Small intestine (tissue), 7 donors: ENCODE measurements at regions not wholly inside any gene's neighbourhood (a gene's known extent, or its start where the extent isn't known, plus 50 kb on each side); places are given as distances from the start of the nearest gene placed in this dataset.

Experiments used
- DNase-seq, 2 donors: peaks; one replicate each; pipeline versions ENCODE4 v3.0.0 to v3.0.0-alpha.2; 2013
- FAIRE-seq: peaks from 2 replicates; lab custom pipeline; 2012; peaks lifted over from hg19 to GRCh38; lab: Jason Lieb, UNC
- H3K27ac ChIP-seq, 3 donors: one replicate each; pipeline ENCODE4 v1.5.1; 2013; ENCODE audit warnings: low read length in 2 of 3, mild to moderate bottlenecking in 2 of 3, control low read depth in 1 of 3, inconsistent platforms in 1 of 3, low read depth in 1 of 3, moderate library complexity in 1 of 3
- H3K27me3 ChIP-seq, 3 donors: one replicate each; pipeline ENCODE4 v1.6.1; 2013; ENCODE audit warnings: low read length in 3 of 3, inconsistent platforms in 1 of 3; ENCODE audit not compliant: control insufficient read depth in 3 of 3, insufficient read depth in 3 of 3
- H3K36me3 ChIP-seq, 3 donors: one replicate each; pipeline ENCODE4 v1.6.1; 2013; ENCODE audit warnings: low read length in 3 of 3, inconsistent platforms in 1 of 3, low read depth in 1 of 3, mild to moderate bottlenecking in 1 of 3, moderate library complexity in 1 of 3; ENCODE audit not compliant: control insufficient read depth in 3 of 3, insufficient read depth in 2 of 3
- H3K4me1 ChIP-seq, 3 donors: one replicate each; pipeline ENCODE4 v1.6.1; 2013; ENCODE audit warnings: low read length in 2 of 3, inconsistent platforms in 1 of 3, low read depth in 1 of 3, mild to moderate bottlenecking in 1 of 3, moderate library complexity in 1 of 3; ENCODE audit not compliant: control insufficient read depth in 3 of 3, insufficient read depth in 2 of 3
- H3K4me3 ChIP-seq, 3 donors: one replicate each; pipeline ENCODE4 v1.5.1; 2013; ENCODE audit warnings: low read length in 3 of 3, control low read depth in 1 of 3, inconsistent platforms in 1 of 3, low read depth in 1 of 3, mild to moderate bottlenecking in 1 of 3, moderate library complexity in 1 of 3
- H3K9me3 ChIP-seq, 2 donors: one replicate each; pipeline ENCODE4 v1.6.1; 2013; ENCODE audit warnings: low read depth in 1 of 2, low read length in 1 of 2; ENCODE audit not compliant: control insufficient read depth in 2 of 2, insufficient read depth in 1 of 2
- WGBS, 3 donors: extraction: QIAGEN DNeasy Blood & Tissue Kit; methylation state at CpG; one replicate each; pipeline ENCODE4 v1.1.7; 2013; 5-methylcytosine and 5-hydroxymethylcytosine counted together
- donor health status: healthy with polysubstance abuse.
- donor health status: control.
- donor health status: control.
- donor health status: Bipolar disorder and iron deficiency.
- donor health status: healthy.

GRCh38 chr14:86938320-86938719, 1054.7 kb downstream of the GALC start:
- H3K27me3 ChIP-seq, result no peaks in the 10 kb centered on the region
- H3K4me3 ChIP-seq, result no peak overlapping the region
- WGBS, 3 donors, result 19 to 56% (median 34%) methylated on average over 8 of the region's 8 CpGs
- no peak overlapping the region for H3K27ac ChIP-seq
- no peaks in the 10 kb centered on the region for H3K36me3 ChIP-seq
- no peak for FAIRE-seq
- H3K4me1 ChIP-seq, result no peaks in the 10 kb centered on the region
- no peaks in the 10 kb centered on the region for H3K9me3 ChIP-seq
- peak in 1 of 2 donors; percentile 62 for DNase-seq

- DNase-seq, result no peak
- H3K36me3 ChIP-seq, result no peaks in the 10 kb centered on the region
- FAIRE-seq, result no peak
- H3K4me3 ChIP-seq, result no peak overlapping the region
- no peak overlapping the region for H3K27ac ChIP-seq
- no peaks in the 10 kb centered on the region for H3K9me3 ChIP-seq
- H3K27me3 ChIP-seq, result no peaks in the 10 kb centered on the region
- 54 to 81% (median 60%) methylated on average over 2 of the region's 2 CpGs for WGBS, 3 donors
- no peaks in the 10 kb centered on the region for H3K4me1 ChIP-seq
Observed at GRCh38 chr14:86936556-86936955, 1056.4 kb downstream of the GALC start.

DNA sequence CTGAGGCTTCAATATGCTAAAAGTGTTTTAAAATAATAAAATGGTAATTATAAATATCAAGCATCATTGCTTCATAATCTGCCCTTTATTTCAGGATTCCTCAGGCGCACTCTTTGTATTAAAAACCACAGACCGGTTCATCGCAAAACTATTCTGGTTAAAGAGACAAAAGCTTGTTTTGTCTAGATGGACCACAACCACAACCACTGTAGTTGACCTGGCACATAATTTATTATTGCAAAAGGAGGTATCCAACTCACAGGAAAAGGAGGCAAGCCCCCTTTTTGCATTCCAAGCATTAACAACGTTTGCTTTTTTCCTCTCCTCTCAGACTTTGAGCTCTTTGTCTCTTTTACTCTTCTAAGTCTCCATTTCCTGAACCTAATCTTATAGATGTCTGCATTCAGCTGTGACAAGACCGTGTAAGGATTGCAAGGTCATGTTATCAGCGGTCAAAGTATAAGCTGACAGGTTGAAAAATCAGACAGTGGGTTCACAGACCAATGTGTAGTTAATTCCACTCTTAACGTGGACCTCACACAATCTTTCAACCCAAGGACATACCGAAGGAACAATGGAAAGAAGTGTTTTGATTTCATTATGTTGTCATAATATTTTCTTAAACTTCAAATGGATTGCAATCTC, 1057.6 kb downstream of the GALC start:
- no peaks in the 10 kb centered on the region for H3K4me1 ChIP-seq
- H3K4me3 ChIP-seq, result no peak overlapping the region
- H3K27me3 ChIP-seq, result no peaks in the 10 kb centered on the region
- DNase-seq (peak in 1 of 2 donors; percentile 62), FAIRE-seq (no peak)
- no peak overlapping the region for H3K27ac ChIP-seq
- no peaks in the 10 kb centered on the region for H3K36me3 ChIP-seq
- WGBS, 3 donors, result 45 to 50% (median 49%) methylated on average over 8 of the region's 8 CpGs
- H3K9me3 ChIP-seq, result no peaks in the 10 kb centered on the region

- H3K9me3 ChIP-seq, result no peaks in the 10 kb centered on the region
- no peaks in the 10 kb centered on the region for H3K36me3 ChIP-seq
- H3K4me3 ChIP-seq, result no peak overlapping the region
- no peaks in the 10 kb centered on the region for H3K27me3 ChIP-seq
- WGBS, 3 donors, result 73 to 92% (median 80%) methylated on average over 7 of the region's 7 CpGs
- FAIRE-seq (no peak), DNase-seq (no peak)
- no peak overlapping the region for H3K27ac ChIP-seq
- H3K4me1 ChIP-seq, result no peaks in the 10 kb centered on the region
Observed at GRCh38 chr14:86933958-86934595, 1058.9 kb downstream of the GALC start.

- H3K27me3 ChIP-seq, result no peaks in the 10 kb centered on the region
- FAIRE-seq, result no peak
- no peaks in the 10 kb centered on the region for H3K4me1 ChIP-seq
- 45 to 75% (median 46%) methylated on average over 2 of the region's 2 CpGs for WGBS, 3 donors
- DNase-seq, result no peak
- H3K27ac ChIP-seq, result no peak overlapping the region
- no peaks in the 10 kb centered on the region for H3K9me3 ChIP-seq
- no peaks in the 10 kb centered on the region for H3K36me3 ChIP-seq
- no peak overlapping the region for H3K4me3 ChIP-seq
Observed at GRCh38 chr14:86933460-86933859, 1059.5 kb downstream of the GALC start.

DNA sequence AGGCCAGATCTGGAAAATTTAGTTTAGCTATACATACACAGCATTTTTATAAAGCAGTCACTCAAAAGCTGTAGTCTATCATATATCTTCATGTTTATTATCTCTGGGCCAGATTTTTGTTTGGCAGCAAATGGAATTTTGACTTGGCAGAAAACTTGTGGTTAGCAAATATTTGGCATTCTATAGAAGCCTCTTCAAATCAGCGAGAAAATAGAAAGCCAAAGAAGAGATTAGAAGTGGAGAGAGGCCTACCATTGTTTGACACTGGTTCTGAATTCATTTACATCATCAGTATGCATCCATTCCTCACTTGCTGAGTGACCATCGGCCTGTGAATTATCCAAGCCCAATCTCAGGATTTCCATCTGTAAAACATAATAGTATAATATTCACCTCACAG, 1077.6 kb downstream of the GALC start:
- no peaks in the 10 kb centered on the region for H3K36me3 ChIP-seq
- peaks cover 0 to 2% (median 0%) of the 10 kb centered on the region in 3 donors for H3K27me3 ChIP-seq
- no peaks in the 10 kb centered on the region for H3K4me1 ChIP-seq
- no peak overlapping the region for H3K27ac ChIP-seq
- H3K9me3 ChIP-seq, result peaks cover 0 to under 1% of the 10 kb centered on the region in 2 donors
- 39 to 55% (median 51%) methylated on average over 2 of the region's 2 CpGs for WGBS, 3 donors
- no peak for DNase-seq
- no peak overlapping the region for H3K4me3 ChIP-seq
- no peak for FAIRE-seq

GRCh38 chr14:86912709-86913108, 1080.3 kb downstream of the GALC start:
- H3K4me1 ChIP-seq, result no peaks in the 10 kb centered on the region
- no peak overlapping the region for H3K27ac ChIP-seq
- H3K9me3 ChIP-seq, result no peaks in the 10 kb centered on the region
- H3K27me3 ChIP-seq, result peaks cover 0 to 2% (median 0%) of the 10 kb centered on the region in 3 donors
- H3K36me3 ChIP-seq, result no peaks in the 10 kb centered on the region
- no peak overlapping the region for H3K4me3 ChIP-seq
- no peak for DNase-seq
- no peak for FAIRE-seq

- Histone ChIP-seq H3K4me3 (no peak overlapping the region), H3K27me3 (peaks cover 0 to 2% (median 0%) of the 10 kb centered on the region in 3 donors), H3K36me3 (no peaks in the 10 kb centered on the region), H3K27ac (no peak overlapping the region), H3K4me1 (no peaks in the 10 kb centered on the region), H3K9me3 (no peaks in the 10 kb centered on the region)
- DNase-seq (no peak), FAIRE-seq (no peak)
- 84 to 86% (median 85%) methylated on average over 6 of the region's 6 CpGs for WGBS, 3 donors
Observed at GRCh38 chr14:86911486-86911885, 1081.5 kb downstream of the GALC start.
